ENCODE measurements at regions not wholly inside any gene's neighbourhood (a gene's known extent, or its start where the extent isn't known, plus 50 kb on each side); places are given as distances from the start of the nearest gene placed in this dataset.

DNA sequence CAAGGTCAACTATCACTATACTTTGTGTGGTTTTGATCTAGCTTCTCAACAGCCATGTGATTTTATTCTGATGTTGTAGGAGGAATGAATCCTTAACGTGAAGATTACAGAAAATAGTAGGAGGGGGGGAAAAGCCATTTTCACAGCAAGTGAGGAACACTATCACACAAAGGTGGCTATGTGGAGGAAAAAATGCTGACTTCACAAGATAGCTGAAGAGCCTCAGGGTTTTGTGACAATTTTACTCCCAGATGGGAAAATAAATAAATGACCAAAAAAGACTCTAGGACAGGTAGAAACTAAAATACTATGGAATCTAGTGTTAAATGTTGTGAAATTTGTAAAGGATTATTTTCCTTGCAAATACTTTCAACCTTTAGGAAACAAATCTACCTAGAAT lies 281.0 kb downstream of the ADRA2A start:
- H3K9me2 ChIP-seq (ENCODE audit: insufficient read depth): no peaks in the 10 kb centered on the region
- H3K4me2 ChIP-seq: no peak overlapping the region
- H4K20me1 ChIP-seq (ENCODE audit: insufficient read depth): no peaks in the 10 kb centered on the region
- H2AFZ ChIP-seq: no peak overlapping the region
- ChIA-PET CTCF (no interaction called here), POLR2A (ENCODE audit: unreplicated experiment) (no interaction called here)
- H3K79me2 ChIP-seq (ENCODE audit: low read depth): no peaks in the 10 kb centered on the region
- H3K27ac ChIP-seq: no peak overlapping the region
- H3K4me3 ChIP-seq: no peak overlapping the region
- no TSS peak for BruUV-seq (replicated peaks)
- intact Hi-C loops (cut with micrococcal nuclease; ENCODE audit: unreplicated experiment): no loop called here
- H3F3A ChIP-seq (ENCODE audit: insufficient read depth, low read depth): no peaks in the 10 kb centered on the region
- no peaks in the 10 kb centered on the region for H3K36me3 ChIP-seq (ENCODE audit: low read depth)
- no peaks in the 10 kb centered on the region for H3K9me3 ChIP-seq (ENCODE audit: insufficient read depth, low read depth)
- DNase-seq: no peak
- H3K27me3 ChIP-seq (ENCODE audit: insufficient read depth, low read depth): no peaks in the 10 kb centered on the region
- no peaks in the 10 kb centered on the region for H3K4me1 ChIP-seq (replicated peaks; ENCODE audit: insufficient read depth)
- TF ChIP-seq EZH2 (IDR thresholded peaks at IDR 0.05; ENCODE audit: low read depth): no peak
- TF ChIP-seq, protein P1, sequence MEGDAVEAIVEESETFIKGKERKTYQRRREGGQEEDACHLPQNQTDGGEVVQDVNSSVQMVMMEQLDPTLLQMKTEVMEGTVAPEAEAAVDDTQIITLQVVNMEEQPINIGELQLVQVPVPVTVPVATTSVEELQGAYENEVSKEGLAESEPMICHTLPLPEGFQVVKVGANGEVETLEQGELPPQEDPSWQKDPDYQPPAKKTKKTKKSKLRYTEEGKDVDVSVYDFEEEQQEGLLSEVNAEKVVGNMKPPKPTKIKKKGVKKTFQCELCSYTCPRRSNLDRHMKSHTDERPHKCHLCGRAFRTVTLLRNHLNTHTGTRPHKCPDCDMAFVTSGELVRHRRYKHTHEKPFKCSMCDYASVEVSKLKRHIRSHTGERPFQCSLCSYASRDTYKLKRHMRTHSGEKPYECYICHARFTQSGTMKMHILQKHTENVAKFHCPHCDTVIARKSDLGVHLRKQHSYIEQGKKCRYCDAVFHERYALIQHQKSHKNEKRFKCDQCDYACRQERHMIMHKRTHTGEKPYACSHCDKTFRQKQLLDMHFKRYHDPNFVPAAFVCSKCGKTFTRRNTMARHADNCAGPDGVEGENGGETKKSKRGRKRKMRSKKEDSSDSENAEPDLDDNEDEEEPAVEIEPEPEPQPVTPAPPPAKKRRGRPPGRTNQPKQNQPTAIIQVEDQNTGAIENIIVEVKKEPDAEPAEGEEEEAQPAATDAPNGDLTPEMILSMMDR (conservative IDR thresholded peaks at IDR 0.05): no peak

DNA sequence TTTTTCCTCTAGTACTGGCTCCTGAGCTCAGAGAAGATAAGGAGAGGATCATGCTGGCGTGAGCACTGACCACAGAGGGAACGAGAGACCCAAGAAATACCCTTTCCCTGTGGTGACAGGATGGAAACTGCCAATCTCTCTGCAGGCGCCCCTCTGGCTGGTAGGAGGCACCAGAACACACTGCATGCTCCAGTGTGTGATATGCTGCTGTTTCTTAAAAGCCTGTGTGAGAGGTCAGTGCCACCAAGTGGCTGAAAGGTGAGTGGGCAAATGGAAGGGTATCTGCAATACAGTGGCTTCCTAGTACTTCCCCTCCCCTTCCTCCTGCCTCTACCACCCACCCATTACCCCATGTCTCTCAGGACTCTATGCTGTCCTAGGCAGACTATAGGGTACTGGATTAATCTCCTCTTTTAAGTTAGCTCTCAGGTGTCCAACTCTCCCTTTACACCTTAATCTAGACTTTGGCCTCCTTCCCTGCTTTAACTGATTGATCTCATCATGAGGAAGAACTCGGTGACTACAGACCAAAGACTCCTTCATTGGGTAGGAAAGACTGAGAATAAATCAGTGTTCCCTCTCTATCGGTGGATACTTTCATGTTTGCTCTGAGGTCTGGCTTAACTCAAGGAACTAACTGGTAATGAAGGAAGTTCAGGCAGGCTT lies 283.6 kb downstream of the ADRA2A start:
- Histone ChIP-seq H3K79me2 (ENCODE audit: low read depth) (no peaks in the 10 kb centered on the region), H2AFZ (no peak overlapping the region), H3K27ac (no peak overlapping the region), H3K9me3 (ENCODE audit: insufficient read depth, low read depth) (no peaks in the 10 kb centered on the region), H3K4me3 (no peak overlapping the region), H3K4me1 (replicated peaks; ENCODE audit: insufficient read depth) (no peaks in the 10 kb centered on the region), H3K9me2 (ENCODE audit: insufficient read depth) (no peaks in the 10 kb centered on the region), H4K20me1 (ENCODE audit: insufficient read depth) (no peaks in the 10 kb centered on the region), H3K36me3 (ENCODE audit: low read depth) (no peaks in the 10 kb centered on the region), H3F3A (ENCODE audit: insufficient read depth, low read depth) (no peaks in the 10 kb centered on the region), H3K27me3 (ENCODE audit: insufficient read depth, low read depth) (no peaks in the 10 kb centered on the region; the same call in 1 of the 2 replicates), H3K4me2 (no peak overlapping the region)
- ChIA-PET CTCF (no interaction called here), POLR2A (ENCODE audit: unreplicated experiment) (no interaction called here)
- peak in 1 of 2 experiments; percentile 10 for DNase-seq
- intact Hi-C loops (cut with micrococcal nuclease; ENCODE audit: unreplicated experiment): loop anchor here (5.0 kb wide), 1 partner anchor 613 kb away; no protein-coding TSS in a partner anchor
- BruUV-seq (replicated peaks): no TSS peak
- TF ChIP-seq, protein P1 (conservative IDR thresholded peaks at IDR 0.05): peak; percentile 29; the same call in 1 of the 2 replicates
- TF ChIP-seq EZH2 (IDR thresholded peaks at IDR 0.05; ENCODE audit: low read depth): no peak

DNA sequence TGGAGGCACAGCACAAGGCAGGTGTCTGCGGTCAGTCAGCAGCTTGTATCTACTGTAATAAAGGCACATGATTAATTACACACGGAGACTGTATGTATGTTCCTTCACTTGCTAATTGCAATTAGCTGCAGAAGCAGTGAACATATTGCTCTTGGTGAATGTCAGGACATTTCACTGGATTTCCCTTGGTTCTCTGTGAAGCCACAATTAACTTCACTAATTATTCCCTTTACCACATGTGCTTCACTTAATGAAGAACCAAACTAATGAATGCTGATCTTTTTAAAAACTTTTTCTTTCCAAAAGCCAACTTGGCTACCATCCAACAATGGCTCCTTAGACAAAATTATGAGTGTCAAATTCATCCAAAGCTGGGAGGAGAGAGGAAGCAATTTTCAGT lies 290.7 kb downstream of the ADRA2A start:
- DNase-seq: no peak
- no peaks in the 10 kb centered on the region for H3K4me1 ChIP-seq (replicated peaks; ENCODE audit: insufficient read depth)
- H3K9me3 ChIP-seq (ENCODE audit: insufficient read depth, low read depth): no peaks in the 10 kb centered on the region
- H3K36me3 ChIP-seq (ENCODE audit: low read depth): no peaks in the 10 kb centered on the region
- no TSS peak for BruUV-seq (replicated peaks)
- POLR2A ChIA-PET (ENCODE audit: unreplicated experiment): no interaction called here
- H3K4me3 ChIP-seq: no peak overlapping the region
- no peak overlapping the region for H3K27ac ChIP-seq
- TF ChIP-seq, protein P1 (conservative IDR thresholded peaks at IDR 0.05): no peak
- no peak for TF ChIP-seq EZH2 (IDR thresholded peaks at IDR 0.05; ENCODE audit: low read depth)
- H4K20me1 ChIP-seq (ENCODE audit: insufficient read depth): no peaks in the 10 kb centered on the region
- no peaks in the 10 kb centered on the region for H3K79me2 ChIP-seq (ENCODE audit: low read depth)
- intact Hi-C loops (cut with micrococcal nuclease; ENCODE audit: unreplicated experiment): no loop called here
- CTCF ChIA-PET: no interaction called here
- H3F3A ChIP-seq (ENCODE audit: insufficient read depth, low read depth): no peaks in the 10 kb centered on the region
- H2AFZ ChIP-seq: no peak overlapping the region
- no peaks in the 10 kb centered on the region; the same call in 1 of the 2 replicates for H3K27me3 ChIP-seq (ENCODE audit: insufficient read depth, low read depth)
- no peak overlapping the region for H3K4me2 ChIP-seq
- H3K9me2 ChIP-seq (ENCODE audit: insufficient read depth): no peaks in the 10 kb centered on the region
